RCC 7860 (cell line): ENCODE measurements at regions not wholly inside any gene's neighbourhood (a gene's known extent, or its start where the extent isn't known, plus 50 kb on each side); places are given as distances from the start of the nearest gene placed in this dataset.

Source experiments
- DNase-seq: peaks from one replicate; pipeline ENCODE4 v3.0.0-alpha.2; 2015; ENCODE audit warnings: low spot score
- FAIRE-seq: peaks from 2 replicates; lab custom pipeline; 2012; peaks lifted over from hg19 to GRCh38; lab: Jason Lieb, UNC

DNA sequence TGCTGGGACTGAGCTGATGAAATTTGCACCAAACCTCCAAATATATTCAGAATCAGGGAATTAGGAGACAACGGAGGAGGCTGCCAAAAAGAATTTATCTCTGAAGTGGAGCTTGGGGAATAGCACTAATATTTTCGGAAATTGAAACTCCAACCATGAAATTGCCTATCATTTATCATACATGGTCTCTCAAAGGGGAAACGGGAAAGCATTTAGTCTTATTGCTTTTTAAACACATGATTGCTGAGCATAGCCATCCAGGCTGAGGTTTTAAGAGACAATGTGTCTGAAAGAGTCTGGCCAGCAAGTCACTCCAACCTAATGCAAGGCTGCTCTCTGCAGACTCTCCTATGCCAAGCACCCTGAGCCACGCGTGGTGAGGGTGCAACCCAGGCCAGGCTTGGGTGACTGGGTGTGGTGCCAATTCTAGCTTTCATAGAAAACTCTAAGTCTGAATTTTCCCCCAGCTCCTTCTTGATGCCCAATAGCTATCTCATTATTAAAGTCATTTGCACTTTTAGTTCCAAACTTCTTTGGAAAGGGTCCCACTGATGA lies 200.2 kb downstream of the RPLP1 start:
- no peak for FAIRE-seq
- no peak for DNase-seq

DNA sequence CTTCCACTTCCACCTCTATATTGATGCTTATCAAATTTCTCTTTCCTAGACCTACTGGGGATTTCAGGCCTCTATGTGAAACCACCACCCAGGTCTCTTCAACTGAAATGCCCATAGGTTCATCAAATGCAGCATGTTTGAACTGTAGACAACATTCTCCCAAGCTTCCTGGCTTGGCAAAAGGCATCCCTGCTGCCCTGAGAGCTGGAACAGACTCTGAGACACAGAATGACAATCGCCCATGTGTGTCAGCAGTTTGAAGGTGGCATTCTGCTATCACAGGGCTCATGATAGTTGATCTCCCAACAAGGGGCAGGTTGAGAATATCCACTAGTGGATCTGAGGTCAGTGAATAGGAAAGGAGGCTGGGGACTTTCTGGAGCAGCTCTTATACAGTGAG lies 200.7 kb downstream of the RPLP1 start:
- DNase-seq (no peak), FAIRE-seq (no peak)

DNA sequence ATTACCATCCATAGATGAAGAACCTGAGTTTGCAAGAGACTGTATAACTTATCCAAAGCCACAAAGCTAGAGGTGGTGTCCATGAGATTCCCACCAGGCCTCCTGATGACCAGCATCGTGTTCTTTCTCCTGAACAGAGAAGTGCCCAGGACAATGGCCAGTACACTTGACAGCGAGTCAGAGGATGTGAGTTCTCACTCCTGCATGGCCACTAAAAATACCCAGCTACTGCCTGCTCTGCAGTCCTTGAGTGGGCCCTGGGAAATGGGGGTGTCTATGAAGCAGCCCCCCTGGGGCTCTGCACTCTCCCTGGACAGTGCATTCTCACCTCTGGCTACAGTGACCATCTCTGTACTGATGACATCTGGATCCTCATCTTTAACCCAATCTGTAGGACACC lies 201.2 kb downstream of the RPLP1 start:
- no peak for DNase-seq
- no peak for FAIRE-seq

DNA sequence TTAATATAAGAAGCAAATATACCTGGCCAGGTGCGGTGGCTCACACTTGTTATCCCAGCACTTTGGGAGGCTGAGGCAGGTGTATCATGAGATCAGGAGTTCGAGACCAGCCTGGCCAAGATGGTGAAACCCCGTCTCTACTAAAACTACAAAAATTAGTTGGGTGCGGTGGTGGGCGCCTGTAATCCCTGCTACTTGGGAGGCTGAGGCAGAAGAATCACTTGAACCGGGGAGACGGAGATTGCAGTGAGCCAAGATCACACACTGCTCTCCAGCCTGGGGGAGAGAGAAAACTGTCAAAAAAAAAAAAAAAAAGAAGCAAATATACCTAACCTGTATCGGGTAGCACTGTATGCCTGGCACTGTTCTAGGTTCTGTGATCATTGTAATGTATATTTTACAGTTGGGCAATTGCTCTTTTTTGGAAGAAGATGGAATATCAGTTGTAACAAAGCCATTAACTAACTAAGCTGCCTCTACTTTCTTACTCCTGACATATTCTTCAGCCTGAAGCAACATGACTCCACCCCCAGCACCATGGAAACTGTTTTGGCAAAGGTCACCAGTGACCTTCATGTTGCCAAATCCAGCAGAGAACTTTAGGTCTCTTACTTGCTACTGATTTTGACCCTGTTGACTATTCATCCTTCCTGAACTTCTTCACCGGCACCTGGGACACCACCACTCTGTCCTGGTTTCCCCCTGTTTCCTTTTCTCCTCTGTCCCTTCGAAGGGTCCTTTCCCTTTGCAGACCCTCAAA lies 203.8 kb downstream of the RPLP1 start:
- no peak for DNase-seq
- FAIRE-seq, result no peak

DNA sequence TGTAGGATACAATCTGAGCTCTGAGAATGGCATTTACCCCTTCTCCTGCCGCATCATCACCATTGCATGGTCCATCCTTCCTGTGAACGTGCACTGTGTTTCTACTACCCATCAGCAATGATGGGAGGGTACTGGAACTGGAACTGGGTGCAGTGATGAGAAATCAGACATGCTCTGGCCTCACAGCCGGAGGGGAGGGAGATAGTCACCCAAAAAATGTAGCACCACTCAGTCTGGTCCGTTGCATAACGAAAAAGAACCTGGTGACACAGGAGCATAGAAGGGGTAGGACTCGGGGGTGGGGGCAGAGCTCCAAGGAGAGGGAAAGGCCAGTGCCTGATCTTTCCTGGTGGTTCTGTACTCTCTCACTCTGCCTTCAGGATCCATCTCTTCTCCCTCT lies 205.0 kb downstream of the RPLP1 start:
- DNase-seq (no peak), FAIRE-seq (no peak)

DNA sequence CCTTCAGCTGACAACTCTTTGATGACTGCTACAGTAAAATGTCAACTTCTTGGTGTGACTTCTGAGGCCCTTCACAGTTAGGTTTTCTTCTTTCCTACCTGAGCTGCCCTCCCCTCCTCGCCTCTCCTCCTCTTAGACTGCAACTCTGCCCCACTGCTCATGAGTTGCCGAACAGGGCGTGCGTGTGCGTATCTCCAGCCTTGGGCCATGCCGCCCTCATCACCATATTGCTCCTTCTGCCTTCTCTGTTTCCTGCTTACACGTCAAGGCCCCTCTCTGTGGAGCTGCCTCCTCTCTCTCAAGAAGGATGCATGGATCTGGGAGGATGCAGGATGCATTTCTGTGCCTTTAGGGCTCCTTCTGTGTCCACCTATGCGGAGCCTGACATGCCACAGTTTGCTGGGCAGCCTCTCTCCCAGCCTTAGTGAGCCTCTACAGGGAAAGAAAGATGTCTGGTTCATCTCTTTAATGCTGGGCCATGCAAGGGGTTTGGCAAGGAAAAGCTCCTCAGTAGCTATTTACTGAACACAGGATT lies 205.9 kb downstream of the RPLP1 start:
- FAIRE-seq (no peak), DNase-seq (no peak)

DNA sequence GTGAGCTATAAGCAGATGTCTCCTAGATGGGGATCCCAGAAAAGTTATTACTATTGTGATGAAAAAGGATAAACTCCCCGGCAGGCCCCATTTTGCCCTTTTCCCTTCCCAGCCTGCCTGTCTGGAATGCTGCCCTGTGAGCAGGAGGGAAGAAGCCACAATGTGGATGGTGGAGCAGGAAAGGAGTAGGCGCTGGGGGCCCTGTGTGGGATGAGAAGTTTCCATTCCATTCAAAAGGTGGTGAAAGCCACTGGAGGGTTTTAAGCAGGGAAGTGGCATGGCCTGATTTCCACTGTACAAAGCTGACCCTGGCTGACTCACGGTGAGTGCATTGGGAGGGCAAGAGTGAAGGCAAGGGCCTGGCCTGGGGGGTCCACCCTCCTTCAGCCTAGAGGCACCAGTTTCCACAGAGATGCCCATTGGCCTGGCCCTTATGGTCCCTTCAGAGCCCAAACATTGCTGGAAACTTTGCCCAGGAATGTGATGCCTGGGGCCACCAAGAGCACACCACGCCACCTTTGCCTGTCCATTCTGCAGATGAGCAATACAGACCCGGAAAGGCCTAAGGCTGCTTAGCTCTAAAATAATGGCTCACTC lies 206.9 kb downstream of the RPLP1 start:
- FAIRE-seq, result no peak
- no peak for DNase-seq

DNA sequence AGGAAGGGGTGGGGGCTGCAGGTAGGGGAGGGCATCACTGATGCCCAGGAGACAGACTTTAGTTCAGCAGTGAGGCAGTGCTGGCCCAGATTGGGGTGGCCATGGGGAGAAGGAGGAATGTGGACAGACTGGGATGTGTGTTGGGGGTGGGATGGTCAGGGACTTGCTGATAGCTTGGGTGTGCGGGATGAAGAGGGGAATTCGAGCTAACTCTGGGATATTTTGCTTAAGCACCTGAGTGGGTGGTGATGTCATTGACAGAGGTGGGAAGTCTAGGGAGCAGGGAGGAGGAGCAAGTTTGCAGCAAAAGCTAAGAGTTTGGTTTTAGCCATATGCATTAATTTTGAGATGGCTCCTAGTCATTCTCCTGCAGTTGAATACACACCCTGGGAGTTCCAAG lies 207.5 kb downstream of the RPLP1 start:
- DNase-seq (no peak), FAIRE-seq (no peak)

DNA sequence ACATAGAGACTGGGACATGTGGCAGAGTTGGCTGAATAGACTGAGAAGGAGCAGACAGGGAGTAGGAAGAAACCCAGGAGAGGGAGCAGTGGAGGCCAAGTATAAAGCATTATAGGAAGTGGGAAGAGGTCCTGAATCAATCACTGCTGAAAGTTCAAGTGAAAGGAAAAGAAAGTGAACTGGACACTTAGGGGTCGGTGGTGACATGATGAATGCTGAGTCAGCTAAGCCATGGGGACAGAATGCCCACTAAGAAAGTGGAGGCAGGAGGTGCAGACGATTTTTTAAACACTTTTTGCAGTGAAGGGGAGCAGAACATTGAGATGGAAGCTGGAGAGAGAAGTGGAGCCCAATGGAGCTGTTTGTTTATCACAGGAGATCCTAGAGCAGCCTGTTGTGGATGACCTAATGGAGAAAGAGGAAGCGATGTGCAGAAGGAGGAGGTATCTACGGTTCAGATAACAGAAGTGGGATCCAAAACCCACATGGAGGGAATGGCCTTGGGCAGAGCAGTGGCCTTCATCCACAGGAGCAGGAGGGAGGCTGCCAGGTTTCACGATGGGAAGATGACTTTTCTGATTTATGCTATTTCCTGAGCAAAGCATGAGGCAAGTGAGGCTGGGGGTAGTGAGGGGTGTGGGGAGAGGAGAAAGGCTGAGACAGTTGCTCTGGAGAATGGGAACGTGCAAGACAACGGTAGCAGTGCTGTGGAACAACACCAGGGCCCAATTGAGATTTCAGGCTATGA lies 208.2 kb downstream of the RPLP1 start:
- no peak for FAIRE-seq
- no peak for DNase-seq

DNA sequence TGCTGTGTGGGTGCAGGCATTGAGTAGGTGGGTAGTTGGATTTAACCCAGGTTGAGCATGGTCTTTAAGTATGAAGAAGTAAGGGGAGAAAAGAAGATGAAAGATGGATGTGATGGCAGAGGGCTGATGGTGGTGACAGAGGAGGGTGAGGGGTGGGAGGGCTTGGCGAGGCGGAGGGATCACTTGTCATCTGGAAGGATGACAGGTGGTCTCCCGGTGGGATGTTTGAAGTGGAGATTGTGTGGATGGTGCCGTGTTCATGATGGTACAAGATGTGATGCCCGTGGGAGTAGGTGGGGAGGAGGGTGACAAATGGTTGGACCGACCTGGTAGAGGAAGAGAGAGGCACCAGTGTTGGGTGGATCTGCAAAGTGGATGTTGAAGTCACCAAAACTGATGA lies 208.8 kb downstream of the RPLP1 start:
- no peak for FAIRE-seq

DNA sequence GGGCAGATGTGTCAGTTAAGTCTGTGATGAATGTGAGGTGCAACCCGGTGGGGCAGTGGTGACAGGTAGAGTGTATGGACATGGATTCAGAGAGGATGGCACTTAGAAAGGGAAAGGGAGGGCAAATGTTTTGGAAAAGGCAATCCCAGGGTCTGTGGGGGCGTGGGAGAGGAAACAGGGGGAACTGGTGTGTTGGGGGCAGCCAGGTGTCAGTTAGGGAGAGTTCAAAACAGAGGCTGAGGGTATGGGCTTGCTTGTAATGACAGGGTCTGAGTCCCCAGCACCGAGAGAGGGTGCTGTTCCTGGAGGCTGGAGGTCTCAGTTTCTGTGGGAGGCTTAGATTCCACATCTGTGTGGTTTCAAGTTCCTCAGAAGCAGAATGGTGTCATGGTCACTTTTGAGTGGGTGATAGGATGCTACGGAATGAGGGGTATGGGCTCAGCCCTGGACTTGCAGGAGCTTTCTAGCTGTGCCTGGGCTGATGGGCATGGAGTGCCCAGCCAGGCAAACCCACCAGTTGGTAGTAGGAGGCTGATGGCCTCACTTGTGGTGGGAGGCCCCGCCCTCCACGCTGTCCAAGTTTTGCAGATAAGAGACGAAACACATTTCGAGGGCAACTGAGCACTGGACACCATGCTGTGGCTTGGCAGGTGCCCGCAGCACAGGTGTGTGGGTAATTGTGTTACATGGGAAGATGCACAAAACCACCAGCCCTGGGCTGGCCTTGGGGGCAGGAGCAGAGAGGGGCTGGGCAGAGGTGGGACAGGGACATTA lies 209.4 kb downstream of the RPLP1 start:
- no peak for DNase-seq

More for the DNA sequence above, 208.8 kb downstream of the RPLP1 start:
- DNase-seq, result no peak

DNA sequence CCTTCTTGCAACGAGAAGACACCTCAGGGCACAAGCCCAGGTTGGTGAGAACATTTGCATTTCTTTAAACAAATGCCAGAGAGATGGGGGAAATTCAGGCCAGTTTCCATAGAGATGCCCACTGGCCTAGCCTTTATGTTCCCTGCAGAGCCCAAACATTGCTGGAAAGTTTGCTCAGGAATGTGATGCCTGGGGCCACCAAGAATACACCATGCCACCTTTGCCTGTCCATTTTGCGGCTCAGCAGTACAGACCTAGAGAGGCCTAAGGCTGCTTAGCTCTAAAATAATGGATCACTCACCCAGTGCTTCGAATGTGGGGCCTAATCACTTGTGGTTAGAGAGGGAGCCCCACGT lies 210.0 kb downstream of the RPLP1 start:
- no peak for FAIRE-seq
- DNase-seq, result no peak

More for the DNA sequence above, 209.4 kb downstream of the RPLP1 start:
- no peak for FAIRE-seq

DNA sequence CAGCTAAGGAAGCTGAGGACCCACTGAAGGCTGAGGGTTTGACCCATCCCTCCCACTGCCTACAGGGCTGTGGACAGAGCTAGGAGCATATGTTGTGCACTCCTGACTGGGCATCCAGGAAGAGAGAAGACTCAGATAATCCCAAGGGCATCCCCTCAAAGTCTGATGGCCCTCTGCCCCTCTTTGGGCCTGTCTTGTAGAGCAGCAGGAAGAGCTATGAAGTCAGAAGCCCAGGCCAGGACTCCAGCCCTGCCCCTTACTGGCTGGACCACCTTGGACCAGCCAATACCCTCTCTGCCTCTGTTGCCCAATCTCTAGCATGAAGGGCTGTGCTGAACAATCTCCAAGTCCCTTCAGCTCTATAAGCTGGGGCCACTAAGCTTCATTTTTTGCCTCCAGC lies 210.8 kb downstream of the RPLP1 start:
- no peak for DNase-seq
- FAIRE-seq, result no peak

DNA sequence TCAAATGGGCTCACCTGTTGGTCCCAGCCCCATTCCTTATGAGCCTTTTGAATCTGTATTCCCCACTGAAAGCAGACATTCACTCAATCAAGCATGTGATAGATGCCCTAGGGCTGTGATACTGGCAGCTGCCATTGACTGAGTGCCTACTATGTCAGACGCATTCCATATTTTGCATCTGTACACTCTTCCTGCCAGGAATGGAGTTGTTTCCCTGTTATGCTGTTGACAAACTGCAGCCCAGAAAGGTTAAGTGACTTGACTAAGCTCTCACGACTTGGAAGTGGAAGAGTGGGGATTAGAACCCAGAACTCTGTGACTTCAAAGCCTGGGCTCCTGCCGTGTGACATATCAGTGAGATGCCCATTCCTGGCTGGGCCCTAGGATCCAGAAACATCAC lies 211.4 kb downstream of the RPLP1 start:
- FAIRE-seq, result no peak
- DNase-seq, result no peak

DNA sequence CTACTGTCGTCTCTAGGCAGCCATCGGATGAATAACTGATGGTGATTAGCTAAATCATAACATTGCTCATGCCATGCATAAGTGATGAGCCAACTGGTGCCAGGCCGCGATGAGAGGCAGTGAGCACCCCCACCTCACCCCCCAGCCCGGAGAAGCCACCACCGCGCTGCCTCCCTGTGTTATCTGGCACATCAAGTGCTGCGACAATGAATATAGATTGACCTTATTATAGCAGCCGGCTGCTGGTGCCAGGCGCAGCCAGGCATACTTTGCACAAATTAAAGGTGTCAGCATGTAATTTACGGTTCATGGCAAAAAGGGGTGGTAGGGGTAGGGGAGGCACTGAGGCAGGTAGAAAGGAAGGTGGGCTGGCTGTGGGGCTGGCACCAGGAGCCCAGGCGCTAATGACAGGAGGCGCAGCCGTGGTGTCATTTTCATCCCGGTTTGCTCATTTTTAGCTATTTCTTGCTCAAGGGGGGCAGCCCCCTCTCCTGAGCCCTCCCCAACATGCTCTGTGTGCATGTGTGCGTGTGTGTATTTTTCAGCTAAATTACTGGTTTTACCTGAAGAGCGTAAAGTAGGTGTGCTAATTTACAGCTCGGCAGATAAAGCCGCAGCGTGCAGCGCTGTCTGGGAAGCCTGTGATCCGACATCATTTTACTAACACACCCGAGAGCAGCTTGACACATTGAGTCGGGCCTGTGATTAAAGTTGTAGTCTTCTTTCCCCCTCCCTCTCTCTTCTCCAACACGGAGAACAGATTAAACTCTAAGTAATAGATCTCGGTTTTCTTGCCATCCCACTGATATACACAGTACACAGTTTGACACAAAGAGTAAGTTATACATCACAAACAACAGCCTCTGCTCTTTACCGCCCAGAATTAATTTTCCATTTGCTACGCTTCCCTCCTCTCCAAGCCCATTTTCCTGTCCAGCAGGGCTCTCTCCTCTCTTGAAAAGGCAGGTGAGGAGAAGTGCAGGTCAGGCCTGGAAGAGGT lies 212.3 kb downstream of the RPLP1 start:
- no peak for FAIRE-seq
- DNase-seq, result no peak

DNA sequence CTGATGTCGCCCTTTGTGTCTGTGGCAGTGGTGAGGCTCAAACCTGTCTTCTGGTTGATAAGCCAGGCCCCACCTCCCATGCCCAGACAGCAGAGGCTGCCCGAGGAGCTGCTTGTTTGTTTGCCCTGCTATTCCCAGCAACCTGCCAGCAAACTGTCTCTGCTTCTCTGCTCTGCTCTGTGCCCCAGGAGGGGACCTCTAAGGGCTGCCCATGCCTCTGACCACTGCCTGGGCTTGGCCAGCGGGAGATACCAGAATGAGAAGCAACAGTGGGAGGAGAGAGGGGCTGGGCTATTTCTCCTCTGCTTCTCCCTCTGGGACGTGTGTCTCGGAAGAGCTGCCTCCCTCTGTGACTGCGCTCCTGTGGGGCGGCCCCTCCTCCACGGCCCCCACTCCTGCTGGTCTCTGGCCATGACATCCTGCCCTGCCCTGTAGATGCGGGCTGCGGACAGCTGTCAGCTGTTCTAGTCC lies 213.1 kb downstream of the RPLP1 start:
- no peak for DNase-seq
- no peak for FAIRE-seq

DNA sequence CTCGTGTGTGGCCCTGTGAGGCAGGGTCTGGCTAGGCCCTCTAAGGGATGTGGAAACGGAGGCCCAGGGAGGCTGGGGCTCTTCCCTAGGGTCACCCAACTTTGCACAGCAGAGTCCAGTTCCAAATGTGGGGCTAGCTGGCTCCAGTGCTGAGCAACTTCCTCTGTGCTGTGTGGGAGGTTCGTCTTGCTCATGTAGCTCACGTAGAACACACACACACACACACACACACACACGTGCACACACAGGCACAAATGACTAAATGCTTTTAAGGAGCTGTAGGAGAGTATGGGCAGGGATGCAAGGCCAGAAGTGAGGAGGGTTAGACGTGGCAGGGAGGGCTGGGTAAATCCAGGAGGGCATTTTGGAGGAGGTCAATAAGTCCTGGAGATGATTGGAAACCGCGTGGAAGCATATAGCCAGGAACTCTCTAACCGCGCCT lies 213.8 kb downstream of the RPLP1 start:
- no peak for FAIRE-seq
- DNase-seq, result no peak

DNA sequence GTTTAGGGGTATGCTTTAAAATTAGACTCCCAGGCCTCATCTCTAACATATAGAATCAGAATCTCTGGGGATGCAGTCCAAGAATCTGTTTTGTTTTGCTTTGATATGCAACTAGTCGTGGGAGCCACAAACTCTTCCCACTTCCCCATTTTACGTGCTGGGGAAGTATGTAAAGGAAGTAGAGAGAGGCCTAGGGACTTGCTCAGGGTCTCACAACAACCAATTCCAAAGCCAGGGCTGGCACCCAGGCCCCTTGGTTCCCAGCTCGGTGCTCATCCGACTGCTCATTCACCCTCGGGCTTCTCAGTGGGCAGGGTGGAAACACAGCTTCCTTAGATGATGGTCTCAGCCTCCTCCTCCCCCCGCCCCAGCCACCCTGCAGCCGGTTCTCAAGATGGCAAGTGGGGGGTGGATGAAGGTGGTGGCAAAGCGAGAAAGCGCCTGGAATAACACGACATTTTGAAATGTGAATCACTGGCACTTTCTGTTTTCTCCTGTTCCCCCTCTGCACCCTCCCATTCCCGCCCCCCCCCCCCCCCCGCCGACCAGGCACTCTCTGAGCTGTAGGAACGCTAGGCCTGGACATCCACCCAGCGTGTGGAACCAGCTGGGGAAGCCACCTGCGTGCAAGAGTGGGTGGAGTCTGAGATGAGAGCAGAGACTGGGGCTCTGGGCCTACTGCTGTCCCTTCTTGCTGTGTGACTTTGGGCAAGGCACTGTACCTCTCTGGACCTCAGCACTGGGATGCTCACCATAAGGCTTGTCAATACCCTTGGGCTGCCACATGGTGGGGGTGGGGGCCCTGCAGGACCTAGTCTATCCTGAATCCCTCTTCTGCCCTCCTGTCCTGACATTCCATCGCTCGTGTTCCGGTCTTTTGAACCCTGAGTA lies 214.5 kb downstream of the RPLP1 start:
- DNase-seq (no peak), FAIRE-seq (no peak)
